GM11168 (cell line): ENCODE measurements at regions not wholly inside any gene's neighbourhood (a gene's known extent, or its start where the extent isn't known, plus 50 kb on each side); places are given as distances from the start of the nearest gene placed in this dataset.
"Not testable (repeated sequence)": the region's sequence is repeated elsewhere in the genome, so short reads cannot be mapped to it uniquely, and the experiment has no call there.

Source experiments
- in situ Hi-C: fragments of 300-500 bp; cut with MboI; formaldehyde crosslinking; loops from one replicate; pipeline ENCODE4 v1.12.0; 2022; ENCODE audit warnings: low sequenced_read_pairs; ENCODE audit not compliant: unreplicated experiment

DNA sequence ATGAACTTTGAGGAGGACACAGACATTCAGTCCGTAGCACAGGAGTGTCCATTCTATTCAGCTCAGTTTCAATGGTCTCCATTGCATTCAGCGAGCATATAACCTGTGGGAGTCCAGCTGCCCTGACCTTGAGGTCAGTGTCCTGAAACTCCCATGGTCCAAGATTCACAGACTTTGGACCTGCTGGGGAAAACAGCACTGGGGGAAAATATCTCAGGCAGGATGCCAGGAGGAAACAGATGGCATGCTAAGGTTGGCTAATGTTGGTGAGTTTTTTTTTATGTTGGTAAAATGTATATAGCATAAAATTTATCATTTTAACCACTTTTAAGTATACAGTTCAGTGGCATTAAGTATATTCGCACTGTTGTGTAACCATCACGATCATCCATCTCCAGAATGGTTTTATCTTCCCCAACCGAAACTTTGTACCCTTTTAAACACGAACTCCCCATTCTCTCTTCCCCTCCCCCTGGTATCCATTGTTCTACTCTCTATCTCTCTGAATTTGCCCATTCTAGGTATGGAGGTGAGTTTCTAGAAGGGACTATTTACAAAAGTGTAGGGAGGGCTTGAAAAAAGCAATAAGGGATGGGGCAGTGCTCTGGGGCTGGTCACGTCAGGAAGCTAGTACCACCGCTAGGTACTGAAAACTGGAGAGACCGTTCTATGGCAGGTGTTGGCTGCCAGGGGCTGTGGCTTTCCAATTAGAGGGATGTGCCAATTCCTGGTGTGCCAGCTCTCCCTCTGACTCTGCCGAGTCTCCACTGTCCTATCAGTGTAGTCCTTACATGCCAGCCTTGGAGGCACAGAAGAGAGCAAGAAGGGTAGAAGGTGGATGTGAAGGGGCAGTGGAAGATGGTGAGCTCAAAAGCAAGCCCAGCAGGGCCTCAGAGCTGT is 85.3 kb downstream of the FOXD2 start:
- in situ Hi-C loops, result no loop called here

- in situ Hi-C loops, result no loop called here
Measured at GRCh38 chr1:47523835-47524215, 86.0 kb downstream of the FOXD2 start.

DNA sequence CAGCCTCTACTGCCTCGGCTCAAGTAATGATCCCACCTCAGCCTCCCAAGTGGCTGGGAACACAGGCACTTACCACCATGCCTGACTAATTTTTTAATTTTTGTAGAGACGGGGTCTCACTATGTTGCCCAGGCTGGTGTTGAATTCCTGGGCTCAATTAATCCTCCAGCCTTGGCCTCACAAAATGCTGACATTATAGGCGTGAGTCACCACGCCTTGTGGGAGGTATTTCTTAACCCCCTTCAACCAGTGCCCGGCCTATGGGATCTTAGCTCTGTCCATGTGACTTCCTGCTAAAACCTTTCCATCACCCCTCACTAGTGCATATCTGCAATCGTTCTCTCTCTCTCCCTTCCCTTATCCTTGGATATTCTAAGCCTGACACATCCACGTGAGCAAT is 86.4 kb downstream of the FOXD2 start:
- in situ Hi-C loops, result no loop called here

DNA sequence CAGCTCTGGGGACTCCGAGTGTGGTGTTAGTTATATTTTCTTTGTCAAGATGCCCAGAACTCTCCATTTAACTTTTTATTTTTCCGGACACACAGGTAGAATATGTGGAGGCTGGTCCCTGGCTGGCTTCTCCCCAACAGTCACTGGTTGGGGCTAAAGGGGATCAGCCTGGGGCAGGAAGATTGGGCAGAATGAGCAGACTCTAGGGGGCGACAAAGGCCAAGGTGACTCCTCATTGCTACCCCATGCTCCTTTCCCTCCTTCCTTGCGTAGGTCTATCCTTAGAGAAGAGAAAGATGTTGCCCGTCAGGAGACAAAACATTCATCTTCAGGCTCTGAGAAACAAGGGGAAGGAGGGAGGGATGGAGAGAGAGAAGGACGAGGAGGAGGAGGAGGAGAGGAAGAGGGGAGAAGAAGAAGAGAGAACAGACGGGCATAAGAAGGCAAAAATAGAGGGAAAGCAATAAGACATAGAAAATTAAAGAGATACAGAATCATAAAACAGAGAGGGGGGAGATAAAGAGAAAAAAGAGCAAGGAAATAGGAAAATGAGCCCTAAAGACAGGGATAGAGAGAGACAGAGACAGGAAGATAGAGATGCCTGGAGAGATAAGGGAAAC is 89.9 kb downstream of the FOXD2 start:
- in situ Hi-C loops, result no loop called here

DNA sequence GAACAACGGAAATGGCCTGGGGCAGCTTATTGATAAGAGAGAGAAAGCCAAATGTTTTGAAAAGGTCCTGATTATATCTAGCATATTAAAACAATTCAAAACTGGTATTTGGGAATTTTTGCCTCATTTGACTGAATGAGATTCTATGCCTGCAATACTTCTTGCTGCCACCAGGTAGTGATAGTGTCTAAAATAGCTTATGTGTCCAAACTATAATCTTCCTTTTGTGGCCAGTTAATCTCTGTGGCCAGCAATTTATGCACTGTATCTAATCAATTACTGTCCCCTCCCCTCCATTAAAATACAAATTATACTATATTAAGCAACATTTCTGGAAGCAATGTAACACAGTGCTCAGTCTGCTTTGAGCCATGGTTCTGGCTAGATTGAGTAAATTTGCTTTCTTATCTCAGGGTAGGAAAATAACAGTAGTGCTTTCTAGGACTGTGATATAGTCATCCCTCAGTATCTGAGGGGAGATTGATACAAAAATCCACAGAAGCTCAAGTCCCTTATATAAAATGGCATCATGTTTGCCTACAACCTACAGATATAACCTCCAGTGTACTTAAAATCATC is 91.8 kb downstream of the FOXD2 start:
- in situ Hi-C loops, result no loop called here

GRCh38 chr1:47532921-47533792 is 95.3 kb downstream of the FOXD2 start:
- in situ Hi-C loops, result no loop called here

DNA sequence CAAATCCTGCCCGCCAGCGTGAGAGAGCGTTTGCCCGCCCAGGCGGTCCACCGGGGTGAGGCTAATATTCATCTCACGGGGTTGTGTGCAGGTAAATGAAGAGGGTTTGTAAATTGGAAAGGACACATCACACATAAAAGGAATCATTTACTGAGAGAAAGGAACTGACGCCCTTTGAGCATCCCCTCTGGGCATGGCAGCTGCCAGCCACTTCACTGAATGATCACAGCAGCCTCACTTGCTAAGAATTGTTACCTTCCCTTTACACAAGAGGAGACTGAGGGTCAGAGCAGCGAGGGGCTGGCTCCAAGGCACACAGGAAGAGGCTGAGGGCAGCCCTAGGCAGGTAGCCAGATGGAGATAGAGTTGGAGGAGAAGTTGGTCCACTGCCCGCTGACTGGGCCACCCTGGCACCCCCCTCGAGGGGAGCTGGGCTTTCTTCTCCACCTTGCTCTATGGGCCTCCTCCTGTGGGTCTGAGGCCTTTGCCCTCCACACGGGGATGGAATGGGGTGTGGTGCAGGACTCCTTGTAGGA is 96.0 kb downstream of the FOXD2 start:
- in situ Hi-C loops, result no loop called here

DNA sequence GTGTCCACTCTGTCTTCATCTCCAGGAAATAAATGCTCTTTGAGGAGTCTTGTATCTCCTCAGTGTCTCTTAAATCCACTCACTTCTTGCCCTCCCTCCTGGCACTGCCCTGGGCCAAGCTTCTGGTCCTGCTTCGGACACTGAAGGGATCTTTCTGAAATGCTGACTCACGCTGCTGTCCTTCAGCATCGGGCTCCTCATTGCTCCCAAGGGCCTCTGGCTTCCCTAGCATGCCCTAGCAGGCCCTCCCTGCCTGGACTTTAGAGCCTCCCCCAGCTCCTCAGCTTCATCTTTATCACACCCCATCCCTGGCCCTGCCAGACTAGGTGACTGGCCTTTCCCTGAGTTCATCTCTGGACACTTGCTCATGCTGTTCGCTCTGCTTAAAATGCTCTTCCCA is 96.6 kb downstream of the FOXD2 start:
- in situ Hi-C loops, result no loop called here

DNA sequence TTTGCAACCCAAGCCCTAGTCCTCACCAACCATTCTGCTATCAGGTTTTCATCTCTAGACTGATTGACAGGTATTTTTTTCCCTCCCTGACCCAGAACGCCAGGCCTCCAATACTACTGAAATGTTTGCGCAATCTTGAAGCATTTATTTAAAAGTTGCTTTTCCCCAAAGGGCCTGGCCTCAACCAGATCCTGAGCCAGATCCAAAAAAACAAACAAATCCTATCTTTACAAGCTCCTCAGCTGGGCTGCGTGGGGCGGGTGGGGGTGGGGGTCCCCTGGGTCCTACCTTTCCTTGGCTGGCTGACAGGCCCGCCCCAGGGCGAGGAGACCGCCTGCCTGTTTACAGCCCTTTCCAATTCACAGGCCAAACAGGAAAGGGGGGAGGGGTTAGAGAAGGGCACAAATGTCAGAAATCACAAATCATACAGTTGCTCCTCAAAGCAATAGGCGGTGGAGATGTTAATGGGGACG is 98.8 kb downstream of the FOXD2 start:
- in situ Hi-C loops, result no loop called here

DNA sequence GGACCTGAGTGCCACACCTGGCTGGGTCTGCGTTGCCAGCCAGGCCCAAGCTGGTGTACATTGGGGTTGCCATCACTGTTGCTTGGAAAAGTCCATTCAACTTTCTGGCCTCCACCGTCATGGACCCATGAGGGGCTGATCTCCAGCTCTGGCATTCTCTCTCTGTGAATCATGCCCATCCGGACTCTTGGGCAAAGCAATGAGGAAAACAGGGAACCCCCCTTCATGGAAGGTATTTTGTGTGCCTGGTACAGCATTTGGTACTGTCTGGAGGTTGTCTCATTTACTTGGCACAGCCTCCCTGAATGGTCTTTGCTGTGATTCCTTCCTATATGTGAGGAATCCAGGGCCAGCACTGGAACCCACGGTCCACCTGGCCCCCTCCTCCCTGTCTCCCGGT is 99.4 kb downstream of the FOXD2 start:
- in situ Hi-C loops, result no loop called here

- in situ Hi-C loops, result no loop called here
Measured at GRCh38 chr1:47537966-47538365, 100.1 kb downstream of the FOXD2 start.

DNA sequence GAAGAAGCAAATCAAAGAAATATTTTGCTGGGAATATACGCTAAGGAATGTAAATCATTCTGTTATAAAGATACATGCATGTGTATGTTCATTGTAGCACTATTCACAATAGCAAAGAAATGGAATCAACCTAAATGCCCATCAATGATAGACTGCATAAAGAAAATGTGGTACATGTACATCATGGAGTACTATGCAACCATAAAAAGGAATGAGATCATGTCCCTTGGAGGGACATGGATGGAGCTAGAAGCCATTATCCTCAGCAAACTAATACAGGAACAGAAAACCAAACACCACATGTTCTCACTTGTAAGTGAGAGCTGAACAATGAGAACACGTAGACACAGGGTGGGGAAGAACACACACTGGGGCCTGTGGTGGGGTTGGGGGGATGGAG is 100.7 kb downstream of the FOXD2 start:
- in situ Hi-C loops, result not testable (repeated sequence)

- in situ Hi-C loops, result not testable (repeated sequence)
Measured at GRCh38 chr1:47541705-47542104, 103.9 kb downstream of the FOXD2 start.

GRCh38 chr1:47543089-47543488 is 105.2 kb downstream of the FOXD2 start:
- in situ Hi-C loops, result not testable (repeated sequence)

DNA sequence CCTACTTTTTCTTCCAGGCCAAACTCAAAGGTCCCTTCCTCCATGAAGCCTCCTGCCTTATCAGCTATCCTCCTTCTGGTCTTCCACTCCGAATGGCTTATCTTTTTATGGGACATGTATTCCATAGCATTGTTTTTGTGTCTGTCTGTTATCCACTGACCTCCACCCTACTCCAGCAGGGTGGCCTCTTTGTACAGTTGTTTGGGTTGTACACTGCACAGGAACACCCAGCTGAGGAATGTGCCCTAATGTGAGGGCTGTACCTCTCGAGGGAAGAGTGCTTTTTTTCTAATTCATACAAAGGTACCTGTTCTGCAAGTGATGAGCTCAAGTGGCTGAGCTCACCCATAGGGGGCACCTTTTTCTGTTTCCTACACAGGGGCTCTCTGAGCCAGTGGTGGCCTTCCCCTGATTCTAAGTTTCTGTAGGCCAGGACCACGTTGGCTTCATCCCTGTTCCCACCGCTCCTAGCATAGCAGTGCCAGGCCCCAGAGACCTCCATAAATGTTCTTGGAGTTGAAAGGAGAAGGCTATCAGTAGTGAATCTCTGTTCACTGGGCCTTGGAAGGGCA is 108.2 kb downstream of the FOXD2 start:
- in situ Hi-C loops, result no loop called here

DNA sequence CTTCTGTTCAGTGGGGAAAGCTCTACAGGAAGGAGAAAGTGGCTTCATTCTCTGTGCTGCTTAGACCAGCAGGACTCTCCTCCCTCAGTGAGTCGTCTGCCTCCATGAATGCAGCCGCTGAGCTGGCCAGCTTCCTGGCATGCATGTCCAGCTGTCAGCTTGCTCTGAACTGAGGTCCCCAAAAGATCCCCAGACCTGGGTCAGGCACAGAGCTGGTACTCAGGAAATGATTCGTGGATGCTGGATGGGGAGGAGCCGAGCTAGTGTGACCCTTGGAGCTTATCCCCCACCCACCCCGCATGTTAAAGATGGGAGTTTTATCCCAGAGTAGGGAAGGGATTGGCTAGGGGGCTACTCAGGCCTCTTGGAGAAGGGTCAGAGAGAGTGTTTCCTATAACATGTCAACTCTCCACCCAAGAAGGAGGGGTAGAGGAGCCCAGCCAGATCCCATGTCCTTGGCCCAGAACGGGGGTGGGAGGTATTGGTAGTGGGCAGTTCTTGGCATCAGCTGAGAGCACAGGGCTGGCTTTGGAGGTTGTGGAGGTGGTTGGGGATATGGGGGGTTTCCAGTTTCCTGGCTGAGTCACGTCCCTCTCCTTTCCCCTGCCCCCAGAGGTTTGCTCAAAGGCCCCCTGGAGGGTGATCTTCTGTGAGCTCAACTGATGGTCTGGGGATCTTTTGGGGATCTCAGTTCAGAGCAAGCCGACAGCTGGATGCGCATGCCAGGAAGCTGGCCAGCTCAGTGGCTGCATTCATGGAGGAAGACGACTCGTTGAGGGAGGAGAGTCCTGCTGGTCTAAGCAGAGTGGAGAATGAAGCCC is 110.1 kb downstream of the FOXD2 start:
- in situ Hi-C loops, result no loop called here

DNA sequence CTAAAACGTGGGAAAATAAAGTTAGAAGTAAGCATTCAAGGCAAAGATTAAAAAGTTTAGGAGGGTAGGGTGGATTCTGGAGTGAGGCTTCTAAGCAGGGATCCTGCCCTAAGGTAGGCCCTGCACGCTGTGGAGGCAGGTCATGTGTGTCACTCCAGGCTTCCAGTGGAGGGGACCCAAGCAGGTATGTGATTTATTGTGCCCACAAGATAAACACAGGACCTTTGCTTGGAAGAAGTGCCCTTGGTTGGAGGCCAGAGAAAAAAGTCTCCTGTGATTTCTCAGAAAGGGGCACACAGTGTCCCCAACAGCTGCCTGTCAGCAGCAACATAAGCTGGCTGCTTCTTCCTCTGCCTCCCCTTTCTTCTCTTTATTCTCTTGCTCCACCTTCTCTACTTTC is 110.8 kb downstream of the FOXD2 start:
- in situ Hi-C loops, result no loop called here

DNA sequence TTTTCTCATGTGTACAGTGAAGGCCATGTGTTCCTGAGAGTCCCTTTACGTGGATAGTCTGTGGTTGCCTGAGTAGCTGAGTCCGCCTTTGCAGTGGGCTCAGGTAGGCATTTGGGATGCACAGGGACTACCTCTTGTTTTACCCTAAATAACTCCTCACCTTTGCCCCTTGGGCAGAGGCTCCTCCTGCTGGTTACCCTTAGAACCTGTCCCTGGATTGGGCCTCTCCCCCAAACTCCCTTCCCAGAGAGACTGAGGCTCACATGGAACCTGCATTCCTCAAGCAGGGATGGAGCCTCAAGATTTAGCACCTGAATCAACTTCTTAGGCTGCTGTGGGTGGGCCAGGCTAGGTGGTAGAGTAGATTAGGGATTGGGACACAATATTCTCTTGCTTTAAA is 111.7 kb downstream of the FOXD2 start:
- in situ Hi-C loops, result no loop called here

DNA sequence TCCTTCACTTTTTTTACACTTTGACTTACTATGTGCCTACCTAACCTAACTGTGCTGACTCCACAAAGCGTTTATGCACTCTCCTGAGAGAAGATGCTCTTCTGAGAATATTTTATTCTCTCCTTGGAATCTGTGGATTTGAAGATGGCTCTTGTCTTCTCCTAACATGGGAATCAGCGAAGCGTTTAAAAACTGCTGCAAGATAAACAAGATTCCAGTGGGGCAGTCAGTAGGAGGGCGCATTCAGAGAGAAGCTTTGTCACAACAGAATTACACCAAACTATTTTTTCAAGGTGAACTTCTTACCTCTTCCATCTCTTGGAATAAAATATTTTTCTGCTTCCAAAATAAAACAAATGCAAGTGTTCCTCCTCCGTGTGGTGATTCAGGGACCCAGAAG is 113.1 kb downstream of the FOXD2 start:
- in situ Hi-C loops, result no loop called here
